ENCODE measurements at regions not wholly inside any gene's neighbourhood (a gene's known extent, or its start where the extent isn't known, plus 50 kb on each side); places are given as distances from the start of the nearest gene placed in this dataset.

- DNase-seq: no peak
- no peak for TF ChIP-seq CTCF (IDR thresholded peaks at IDR 0.05; ENCODE audit: low read depth, low read length)
- H3K27me3 ChIP-seq (ENCODE audit: insufficient read depth, low read depth, severe bottlenecking): no peaks in the 10 kb centered on the region
These were observed 107.4 kb downstream of the HMX1 start for GRCh38 chr4:8763966-8764901.

GRCh38 chr4:8762951-8763735 is 108.5 kb downstream of the HMX1 start:
- no peak for TF ChIP-seq CTCF (IDR thresholded peaks at IDR 0.05; ENCODE audit: low read depth, low read length)

More at GRCh38 chr4:8763966-8764901, 107.4 kb downstream of the HMX1 start:
- H3K9me3 ChIP-seq (ENCODE audit: severe bottlenecking): no peaks in the 10 kb centered on the region
- H3K4me3 ChIP-seq (ENCODE audit: low read depth, low read length): no peak overlapping the region
- H3K36me3 ChIP-seq: no peaks in the 10 kb centered on the region
- H3K27ac ChIP-seq: no peak overlapping the region

GRCh38 chr4:8762356-8762755 is 109.3 kb downstream of the HMX1 start:
- Histone ChIP-seq H3K27ac (no peak overlapping the region), H3K27me3 (ENCODE audit: insufficient read depth, low read depth, severe bottlenecking) (no peaks in the 10 kb centered on the region), H3K9me3 (ENCODE audit: severe bottlenecking) (no peaks in the 10 kb centered on the region), H3K4me3 (ENCODE audit: low read depth, low read length) (no peak overlapping the region), H3K36me3 (no peaks in the 10 kb centered on the region)
- no peak for DNase-seq
- TF ChIP-seq CTCF (IDR thresholded peaks at IDR 0.05; ENCODE audit: low read depth, low read length): no peak

More at GRCh38 chr4:8762951-8763735, 108.5 kb downstream of the HMX1 start:
- no peaks in the 10 kb centered on the region for H3K36me3 ChIP-seq
- DNase-seq: no peak
- no peak overlapping the region for H3K27ac ChIP-seq
- H3K27me3 ChIP-seq (ENCODE audit: insufficient read depth, low read depth, severe bottlenecking): no peaks in the 10 kb centered on the region
- no peaks in the 10 kb centered on the region for H3K9me3 ChIP-seq (ENCODE audit: severe bottlenecking)
- no peak overlapping the region for H3K4me3 ChIP-seq (ENCODE audit: low read depth, low read length)

- TF ChIP-seq CTCF (IDR thresholded peaks at IDR 0.05; ENCODE audit: low read depth, low read length): no peak
- no peak for DNase-seq
- H3K27me3 ChIP-seq (ENCODE audit: insufficient read depth, low read depth, severe bottlenecking): no peaks in the 10 kb centered on the region
- no peaks in the 10 kb centered on the region for H3K9me3 ChIP-seq (ENCODE audit: severe bottlenecking)
- H3K4me3 ChIP-seq (ENCODE audit: low read depth, low read length): no peak overlapping the region
- no peaks in the 10 kb centered on the region for H3K36me3 ChIP-seq
- no peak overlapping the region for H3K27ac ChIP-seq
These were observed 109.8 kb downstream of the HMX1 start for GRCh38 chr4:8761824-8762205.

- Histone ChIP-seq H3K9me3 (ENCODE audit: severe bottlenecking) (no peaks in the 10 kb centered on the region), H3K27me3 (ENCODE audit: insufficient read depth, low read depth, severe bottlenecking) (no peaks in the 10 kb centered on the region), H3K4me3 (ENCODE audit: low read depth, low read length) (no peak overlapping the region), H3K27ac (no peak overlapping the region), H3K36me3 (no peaks in the 10 kb centered on the region)
- no peak for DNase-seq
- no peak for TF ChIP-seq CTCF (IDR thresholded peaks at IDR 0.05; ENCODE audit: low read depth, low read length)
These were observed 110.3 kb downstream of the HMX1 start for GRCh38 chr4:8761167-8761823.

Data from WERI-Rb-1 (cell line).